Testis (tissue), 2 donors: ENCODE measurements at regions not wholly inside any gene's neighbourhood (a gene's known extent, or its start where the extent isn't known, plus 50 kb on each side); places are given as distances from the start of the nearest gene placed in this dataset.

Experiments used
- DNase-seq: peaks from one replicate; pipeline ENCODE4 v3.0.0-alpha.2; 2019
- H3K27ac ChIP-seq, 2 donors: fragments of 200-600 bp; sonication (generic); one replicate each; pipeline ENCODE4 v1.5.1; 2019
- H3K27me3 ChIP-seq: fragments of 200-600 bp; sonication (generic); one replicate; pipeline ENCODE4 v1.5.1; 2019
- H3K36me3 ChIP-seq: fragments of 200-600 bp; sonication (generic); one replicate; pipeline ENCODE4 v1.5.1; 2017; ENCODE audit warnings: low read depth; ENCODE audit errors: missing control alignments
- H3K4me1 ChIP-seq: fragments of 200-600 bp; sonication (generic); one replicate; pipeline ENCODE4 v1.5.1; 2019
- H3K4me3 ChIP-seq, 2 donors: fragments of 200-600 bp; sonication (generic); one replicate each; pipeline ENCODE4 v1.5.1; 2017 to 2019
- H3K9me3 ChIP-seq: fragments of 200-600 bp; sonication (generic); one replicate; pipeline ENCODE4 v1.5.1; 2017
- CTCF ChIP-seq, 3 experiments: fragments of 450-650 bp in 2 of 3; fragments of 200-600 bp in 1 of 3; sonication (generic) in 1 of 3; IDR thresholded peaks; one replicate each; pipeline ENCODE4 v1.5.1; 2016 to 2019; ENCODE audit warnings: antibody characterized with exemption in 3 of 3, mild to moderate bottlenecking in 2 of 3, moderate library complexity in 1 of 3
- POLR2A ChIP-seq: fragments of 450-650 bp; IDR thresholded peaks from one replicate; pipeline ENCODE4 v1.6.1; 2017; ENCODE audit warnings: antibody characterized with exemption, mild to moderate bottlenecking, moderate library complexity
- WGBS, 2 donors: methylation state at CpG; one replicate each; pipeline ENCODE4 v1.1.5; 2018; 5-methylcytosine and 5-hydroxymethylcytosine counted together
- intact Hi-C: fragments of 100-400 bp; cut with DNase I; formaldehyde crosslinking; loops from one replicate; pipeline ENCODE4 v1.15.1; 2023; ENCODE audit warnings: low total_unique reads

GRCh38 chrX:98057176-98057575 lies 1173.5 kb downstream of the RPA4 start:
- H3K4me3 ChIP-seq = no peak overlapping the region
- 86 to 100% methylated on average over 3 of the region's 3 CpGs for WGBS, 2 donors

DNA sequence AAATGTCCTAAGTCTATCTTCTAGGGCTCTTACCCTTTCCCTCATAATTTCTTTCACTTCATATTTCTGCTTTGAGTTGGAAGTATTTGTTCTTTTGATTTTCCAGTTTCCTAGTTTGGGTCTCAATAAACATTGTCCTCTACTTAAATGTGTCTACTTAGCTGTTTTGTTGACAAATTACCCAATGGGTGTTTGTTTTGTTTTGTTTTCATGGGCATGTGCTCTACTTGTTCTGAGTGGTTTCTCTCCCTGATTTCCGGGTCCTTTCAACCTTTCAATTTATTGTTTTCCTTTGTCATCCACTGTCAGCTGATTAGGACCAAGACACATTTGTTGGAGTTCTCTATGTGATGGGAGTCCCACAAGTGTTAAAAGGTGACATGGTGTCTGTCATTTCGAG lies 1181.4 kb downstream of the RPA4 start:
- Histone ChIP-seq H3K4me1 (no peaks in the 10 kb centered on the region), H3K27ac (no peak overlapping the region), H3K4me3 (no peak overlapping the region), H3K27me3 (no peaks in the 10 kb centered on the region), H3K9me3 (no peaks in the 10 kb centered on the region), H3K36me3 (no peaks in the 10 kb centered on the region)
- WGBS, 2 donors = 93 to 97% methylated on average over 2 of the region's 2 CpGs
- intact Hi-C loops = no loop called here
- no peak for DNase-seq
- TF ChIP-seq POLR2A = no peak
- no peak for TF ChIP-seq CTCF (IDR thresholded peaks at IDR 0.05)

More at GRCh38 chrX:98057176-98057575, 1173.5 kb downstream of the RPA4 start:
- Histone ChIP-seq H3K27ac (no peak overlapping the region), H3K4me1 (no peaks in the 10 kb centered on the region), H3K36me3 (no peaks in the 10 kb centered on the region), H3K9me3 (no peaks in the 10 kb centered on the region), H3K27me3 (no peaks in the 10 kb centered on the region)
- TF ChIP-seq POLR2A = no peak
- TF ChIP-seq CTCF (IDR thresholded peaks at IDR 0.05) = no peak
- DNase-seq = no peak
- intact Hi-C loops = no loop called here

GRCh38 chrX:98067611-98068010 lies 1183.9 kb downstream of the RPA4 start:
- no peak for DNase-seq
- H3K4me1 ChIP-seq = no peaks in the 10 kb centered on the region
- intact Hi-C loops = no loop called here
- no peak overlapping the region for H3K4me3 ChIP-seq
- WGBS, 2 donors = 51 to 52% methylated on average over 3 of the region's 3 CpGs
- H3K36me3 ChIP-seq = no peaks in the 10 kb centered on the region
- no peaks in the 10 kb centered on the region for H3K9me3 ChIP-seq
- no peak for TF ChIP-seq CTCF (IDR thresholded peaks at IDR 0.05)
- TF ChIP-seq POLR2A = no peak
- H3K27me3 ChIP-seq = no peaks in the 10 kb centered on the region
- no peak overlapping the region for H3K27ac ChIP-seq

GRCh38 chrX:98068024-98068580 lies 1184.4 kb downstream of the RPA4 start:
- H3K36me3 ChIP-seq = no peaks in the 10 kb centered on the region
- H3K4me3 ChIP-seq = no peak overlapping the region
- no peaks in the 10 kb centered on the region for H3K27me3 ChIP-seq
- no peaks in the 10 kb centered on the region for H3K9me3 ChIP-seq
- 21 to 37% methylated on average over 3 of the region's 3 CpGs for WGBS, 2 donors
- H3K4me1 ChIP-seq = no peaks in the 10 kb centered on the region
- intact Hi-C loops = no loop called here
- no peak for DNase-seq
- TF ChIP-seq POLR2A (no peak), CTCF (IDR thresholded peaks at IDR 0.05) (no peak)
- no peak overlapping the region for H3K27ac ChIP-seq

GRCh38 chrX:98071331-98071730 lies 1187.6 kb downstream of the RPA4 start:
- Histone ChIP-seq H3K27me3 (no peaks in the 10 kb centered on the region), H3K27ac (no peak overlapping the region), H3K4me1 (no peaks in the 10 kb centered on the region), H3K36me3 (no peaks in the 10 kb centered on the region), H3K9me3 (no peaks in the 10 kb centered on the region), H3K4me3 (no peak overlapping the region)
- TF ChIP-seq CTCF (IDR thresholded peaks at IDR 0.05) (no peak), POLR2A (no peak)
- 26 to 35% methylated on average over 2 of the region's 2 CpGs for WGBS, 2 donors
- intact Hi-C loops = no loop called here
- DNase-seq = no peak
